PC-9 (cell line): ENCODE measurements at regions not wholly inside any gene's neighbourhood (a gene's known extent, or its start where the extent isn't known, plus 50 kb on each side); places are given as distances from the start of the nearest gene placed in this dataset.

Experiments
- BruUV-seq: library from RNA; stranded (reverse); fragments of 400-500 nt; replicated peaks from 2 replicates; lab custom pipeline; 2021; lab: Mats Ljungman, UMichigan
- CTCF ChIA-PET: fragments of 300-600 bp; sonication (Branson Sonifier 250); formaldehyde crosslinking; loops from one replicate; lab custom pipeline; 2022; ENCODE audit warnings: antibody characterized with exemption; lab: Charles Lee
- POLR2A ChIA-PET: fragments of 300-600 bp; sonication (Branson Sonifier 250); formaldehyde crosslinking; loops from one replicate; lab custom pipeline; 2022; ENCODE audit warnings: antibody characterized with exemption; ENCODE audit not compliant: unreplicated experiment; lab: Charles Lee
- DNase-seq, 2 experiments: peaks; one replicate each; pipeline versions ENCODE4 v3.0.0 to v3.0.0-alpha.2; 2015 to 2022; ENCODE audit warnings: mixed read lengths in 1 of 2
- H2AFZ ChIP-seq: fragments of 200-600 bp; sonication (generic); 2 replicates; pipeline ENCODE4 v1.8.1; 2017; ENCODE audit warnings: antibody characterized with exemption
- H3F3A ChIP-seq: fragments of 200-600 bp; sonication (generic); 2 replicates; pipeline ENCODE4 v1.8.1; 2017; ENCODE audit warnings: antibody characterized with exemption, mild to moderate bottlenecking, low read depth; ENCODE audit not compliant: insufficient read depth
- H3K27ac ChIP-seq: fragments of 200-600 bp; sonication (generic); 2 replicates; pipeline ENCODE4 v1.6.1; 2016; ENCODE audit warnings: mixed run types
- H3K27me3 ChIP-seq: fragments of 200-600 bp; sonication (generic); 2 replicates; pipeline ENCODE4 v1.6.1; 2016; ENCODE audit warnings: low read depth, mixed run types; ENCODE audit not compliant: insufficient read depth
- H3K36me3 ChIP-seq: fragments of 200-600 bp; sonication (generic); 2 replicates; pipeline ENCODE4 v1.6.1; 2016; ENCODE audit warnings: low read depth, mixed run types
- H3K4me1 ChIP-seq: fragments of 200-600 bp; sonication (generic); replicated peaks from 2 replicates; pipeline ENCODE4 v1.6.1; 2016; ENCODE audit warnings: mixed run types; ENCODE audit not compliant: insufficient read depth
- H3K4me2 ChIP-seq: fragments of 200-600 bp; sonication (generic); 2 replicates; pipeline ENCODE4 v1.6.1; 2017; ENCODE audit warnings: mixed run types
- H3K4me3 ChIP-seq: fragments of 200-600 bp; sonication (generic); 2 replicates; pipeline ENCODE4 v1.6.1; 2016; ENCODE audit warnings: mixed run types
- H3K79me2 ChIP-seq: fragments of 200-600 bp; sonication (generic); 2 replicates; pipeline ENCODE4 v1.6.1; 2017; ENCODE audit warnings: low read depth, mixed run types
- H3K9me2 ChIP-seq: fragments of 200-600 bp; sonication (generic); 2 replicates; pipeline ENCODE4 v1.8.1; 2017; ENCODE audit warnings: mild to moderate bottlenecking; ENCODE audit not compliant: insufficient read depth
- H3K9me3 ChIP-seq: fragments of 200-600 bp; sonication (generic); 2 replicates; pipeline ENCODE4 v1.8.1; 2016; ENCODE audit warnings: low read depth; ENCODE audit not compliant: insufficient read depth
- H4K20me1 ChIP-seq: fragments of 200-600 bp; sonication (generic); 2 replicates; pipeline ENCODE4 v1.8.1; 2017; ENCODE audit not compliant: insufficient read depth
- CTCF ChIP-seq: fragments of 200-600 bp; sonication (generic); conservative IDR thresholded peaks from 2 replicates; pipeline ENCODE4 v1.6.1; 2017; ENCODE audit warnings: mixed run types, antibody characterized with exemption, mild to moderate bottlenecking, moderate library complexity
- EZH2 ChIP-seq: fragments of 200-600 bp; sonication (generic); IDR thresholded peaks from 2 replicates; pipeline ENCODE4 v1.8.0; 2017; ENCODE audit warnings: antibody characterized with exemption, low read depth
- intact Hi-C: fragments of 100-400 bp; cut with micrococcal nuclease; formaldehyde crosslinking; loops from one replicate; pipeline ENCODE4 v1.10.0; 2022; ENCODE audit not compliant: unreplicated experiment

- Histone ChIP-seq H3K4me1 (no peaks in the 10 kb centered on the region), H4K20me1 (no peaks in the 10 kb centered on the region), H3K9me3 (no peaks in the 10 kb centered on the region), H3K79me2 (no peaks in the 10 kb centered on the region), H3K4me2 (no peak overlapping the region), H3F3A (no peaks in the 10 kb centered on the region), H2AFZ (no peak overlapping the region), H3K27ac (no peak overlapping the region), H3K9me2 (no peaks in the 10 kb centered on the region), H3K4me3 (no peak overlapping the region), H3K27me3 (no peaks in the 10 kb centered on the region), H3K36me3 (no peaks in the 10 kb centered on the region)
- BruUV-seq, result no TSS peak
- no peak for DNase-seq
- POLR2A ChIA-PET, result interaction anchor here (0.6 kb wide), 1 partner anchor 514 kb away, joined by 5 read pairs; no protein-coding TSS in a partner anchor
- CTCF ChIA-PET, result no interaction called here
- intact Hi-C loops, result no loop called here
- TF ChIP-seq CTCF (no peak), EZH2 (no peak)
These were observed 350.1 kb downstream of the KIF20B start for GRCh38 chr10:90051474-90051873.

- no TSS peak for BruUV-seq
- TF ChIP-seq EZH2 (no peak), CTCF (no peak)
These were observed 361.4 kb downstream of the KIF20B start for GRCh38 chr10:90062786-90063185.

GRCh38 chr10:90064295-90064694 lies 362.9 kb downstream of the KIF20B start:
- Histone ChIP-seq H4K20me1 (no peaks in the 10 kb centered on the region), H3F3A (no peaks in the 10 kb centered on the region), H3K79me2 (no peaks in the 10 kb centered on the region), H2AFZ (no peak overlapping the region), H3K27me3 (no peaks in the 10 kb centered on the region), H3K36me3 (no peaks in the 10 kb centered on the region), H3K27ac (no peak overlapping the region), H3K9me3 (no peaks in the 10 kb centered on the region), H3K9me2 (no peaks in the 10 kb centered on the region), H3K4me2 (no peak overlapping the region), H3K4me1 (no peaks in the 10 kb centered on the region), H3K4me3 (no peak overlapping the region)
- intact Hi-C loops, result no loop called here
- ChIA-PET CTCF (no interaction called here), POLR2A (no interaction called here)
- BruUV-seq, result no TSS peak
- DNase-seq, result no peak
- TF ChIP-seq CTCF (no peak), EZH2 (no peak)

More at GRCh38 chr10:90062786-90063185, 361.4 kb downstream of the KIF20B start:
- intact Hi-C loops, result no loop called here
- Histone ChIP-seq H3K27me3 (no peaks in the 10 kb centered on the region), H3K36me3 (no peaks in the 10 kb centered on the region), H3K27ac (no peak overlapping the region), H3F3A (no peaks in the 10 kb centered on the region), H2AFZ (no peak overlapping the region), H3K79me2 (no peaks in the 10 kb centered on the region), H3K9me2 (no peaks in the 10 kb centered on the region), H3K4me1 (no peaks in the 10 kb centered on the region), H3K4me2 (no peak overlapping the region), H3K9me3 (no peaks in the 10 kb centered on the region), H3K4me3 (no peak overlapping the region), H4K20me1 (no peaks in the 10 kb centered on the region)
- no peak for DNase-seq
- ChIA-PET POLR2A (no interaction called here), CTCF (no interaction called here)
